ENCODE measurements at regions not wholly inside any gene's neighbourhood (a gene's known extent, or its start where the extent isn't known, plus 50 kb on each side); places are given as distances from the start of the nearest gene placed in this dataset.

DNA sequence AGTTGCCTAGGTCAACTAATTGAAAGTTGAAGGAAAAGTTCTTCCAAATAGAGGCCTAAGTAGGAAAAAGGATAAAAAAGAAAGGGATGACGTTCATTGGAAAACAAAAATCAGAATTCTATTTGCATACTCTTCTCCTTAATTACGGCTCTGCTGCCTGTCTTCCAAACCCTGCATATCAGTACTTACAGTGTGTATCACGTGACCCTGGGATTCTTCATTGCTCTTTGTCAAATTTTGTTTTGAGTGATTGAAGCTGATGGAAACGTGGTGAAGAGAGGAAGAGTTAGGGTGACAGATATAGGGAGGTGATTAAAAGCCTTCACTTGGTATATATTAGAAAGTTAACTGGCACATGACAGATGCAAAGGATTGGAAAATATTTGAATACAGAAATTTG is 97.9 kb downstream of the ZNF92 start:
- CTCF ChIA-PET = no interaction called here
- Histone ChIP-seq H3K4me3 (ENCODE audit: low read depth in 2 of 2, low read length in 2 of 2) (no peak overlapping the region), H3K9me3 (ENCODE audit: control insufficient read depth, insufficient read depth, low read depth, low read length) (no peaks in the 10 kb centered on the region), H3K27ac (ENCODE audit: low read length) (no peak overlapping the region), H3K27me3 (ENCODE audit: control insufficient read depth, insufficient read depth, low read length) (no peaks in the 10 kb centered on the region), H3K36me3 (ENCODE audit: control insufficient read depth, insufficient read depth, low read length) (no peaks in the 10 kb centered on the region), H3K4me1 (ENCODE audit: control insufficient read depth, insufficient read depth, low read length) (no peaks in the 10 kb centered on the region; the same call in 1 of the 2 replicates)
- BruUV-seq (replicated peaks) = no TSS peak
- POLR2A ChIA-PET = no interaction called here
- no peak for TF ChIP-seq SIN3A (IDR thresholded peaks at IDR 0.05; ENCODE audit: borderline replicate concordance, insufficient read depth, low read depth, low read length)
- TF ChIP-seq TCF7L2 (IDR thresholded peaks at IDR 0.05; ENCODE audit: low read depth, low read length) = no peak
- TF ChIP-seq, protein P1, sequence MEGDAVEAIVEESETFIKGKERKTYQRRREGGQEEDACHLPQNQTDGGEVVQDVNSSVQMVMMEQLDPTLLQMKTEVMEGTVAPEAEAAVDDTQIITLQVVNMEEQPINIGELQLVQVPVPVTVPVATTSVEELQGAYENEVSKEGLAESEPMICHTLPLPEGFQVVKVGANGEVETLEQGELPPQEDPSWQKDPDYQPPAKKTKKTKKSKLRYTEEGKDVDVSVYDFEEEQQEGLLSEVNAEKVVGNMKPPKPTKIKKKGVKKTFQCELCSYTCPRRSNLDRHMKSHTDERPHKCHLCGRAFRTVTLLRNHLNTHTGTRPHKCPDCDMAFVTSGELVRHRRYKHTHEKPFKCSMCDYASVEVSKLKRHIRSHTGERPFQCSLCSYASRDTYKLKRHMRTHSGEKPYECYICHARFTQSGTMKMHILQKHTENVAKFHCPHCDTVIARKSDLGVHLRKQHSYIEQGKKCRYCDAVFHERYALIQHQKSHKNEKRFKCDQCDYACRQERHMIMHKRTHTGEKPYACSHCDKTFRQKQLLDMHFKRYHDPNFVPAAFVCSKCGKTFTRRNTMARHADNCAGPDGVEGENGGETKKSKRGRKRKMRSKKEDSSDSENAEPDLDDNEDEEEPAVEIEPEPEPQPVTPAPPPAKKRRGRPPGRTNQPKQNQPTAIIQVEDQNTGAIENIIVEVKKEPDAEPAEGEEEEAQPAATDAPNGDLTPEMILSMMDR (IDR thresholded peaks at IDR 0.05) = no peak
- TF ChIP-seq, protein P2, sequence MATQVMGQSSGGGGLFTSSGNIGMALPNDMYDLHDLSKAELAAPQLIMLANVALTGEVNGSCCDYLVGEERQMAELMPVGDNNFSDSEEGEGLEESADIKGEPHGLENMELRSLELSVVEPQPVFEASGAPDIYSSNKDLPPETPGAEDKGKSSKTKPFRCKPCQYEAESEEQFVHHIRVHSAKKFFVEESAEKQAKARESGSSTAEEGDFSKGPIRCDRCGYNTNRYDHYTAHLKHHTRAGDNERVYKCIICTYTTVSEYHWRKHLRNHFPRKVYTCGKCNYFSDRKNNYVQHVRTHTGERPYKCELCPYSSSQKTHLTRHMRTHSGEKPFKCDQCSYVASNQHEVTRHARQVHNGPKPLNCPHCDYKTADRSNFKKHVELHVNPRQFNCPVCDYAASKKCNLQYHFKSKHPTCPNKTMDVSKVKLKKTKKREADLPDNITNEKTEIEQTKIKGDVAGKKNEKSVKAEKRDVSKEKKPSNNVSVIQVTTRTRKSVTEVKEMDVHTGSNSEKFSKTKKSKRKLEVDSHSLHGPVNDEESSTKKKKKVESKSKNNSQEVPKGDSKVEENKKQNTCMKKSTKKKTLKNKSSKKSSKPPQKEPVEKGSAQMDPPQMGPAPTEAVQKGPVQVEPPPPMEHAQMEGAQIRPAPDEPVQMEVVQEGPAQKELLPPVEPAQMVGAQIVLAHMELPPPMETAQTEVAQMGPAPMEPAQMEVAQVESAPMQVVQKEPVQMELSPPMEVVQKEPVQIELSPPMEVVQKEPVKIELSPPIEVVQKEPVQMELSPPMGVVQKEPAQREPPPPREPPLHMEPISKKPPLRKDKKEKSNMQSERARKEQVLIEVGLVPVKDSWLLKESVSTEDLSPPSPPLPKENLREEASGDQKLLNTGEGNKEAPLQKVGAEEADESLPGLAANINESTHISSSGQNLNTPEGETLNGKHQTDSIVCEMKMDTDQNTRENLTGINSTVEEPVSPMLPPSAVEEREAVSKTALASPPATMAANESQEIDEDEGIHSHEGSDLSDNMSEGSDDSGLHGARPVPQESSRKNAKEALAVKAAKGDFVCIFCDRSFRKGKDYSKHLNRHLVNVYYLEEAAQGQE (IDR thresholded peaks at IDR 0.05; ENCODE audit: insufficient read depth in 1 of 2, low read depth in 2 of 2, low read length in 1 of 2) = no peak
- TF ChIP-seq POLR2AphosphoS5 (IDR thresholded peaks at IDR 0.05; ENCODE audit: low read depth, low read length) = no peak
- intact Hi-C loops (cut with micrococcal nuclease; ENCODE audit: unreplicated experiment) = no loop called here
- no peak for ATAC-seq
- DNase-seq (ENCODE audit: low read depth, low spot score) = no peak
- in situ Hi-C loops (cut with HindIII; ENCODE audit: low pct_unique_long_range_greater_than_20kb, low sequenced_read_pairs) = no loop called here

DNA sequence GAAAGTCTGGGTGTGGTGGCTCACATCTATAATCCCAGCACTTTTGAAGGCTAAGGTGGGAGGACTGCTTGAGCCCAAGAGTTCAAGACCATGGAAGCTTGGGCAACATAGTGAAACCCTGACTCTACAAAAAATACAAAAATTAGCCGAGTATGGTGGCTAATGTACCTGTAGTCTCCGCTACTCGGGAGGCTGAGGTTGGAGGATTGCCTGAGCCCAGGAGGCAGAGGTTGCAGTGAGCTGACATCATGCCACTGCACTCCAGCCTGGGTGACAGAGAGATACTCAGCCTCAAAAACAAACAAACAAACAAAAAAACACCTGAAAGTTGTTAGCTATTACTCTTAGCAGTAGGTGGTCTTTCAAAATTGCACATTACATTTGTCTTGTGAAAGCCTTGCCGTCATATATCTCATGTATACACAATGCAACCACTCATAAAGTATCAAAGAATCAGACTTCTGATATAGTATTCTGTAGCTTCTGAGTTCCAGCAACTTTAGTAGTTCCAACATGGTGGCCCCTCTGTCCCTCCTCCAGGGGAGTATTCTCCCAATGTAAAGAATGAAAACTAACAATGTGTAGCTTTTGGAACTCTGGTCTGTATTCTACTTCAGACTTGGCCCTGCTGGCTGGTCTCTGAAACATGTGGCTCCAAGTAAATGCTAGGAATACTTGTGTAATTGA is 101.5 kb downstream of the ZNF92 start:
- no TSS peak for BruUV-seq (replicated peaks)
- Histone ChIP-seq H3K4me1 (ENCODE audit: control insufficient read depth, insufficient read depth, low read length) (no peaks in the 10 kb centered on the region; the same call in 1 of the 2 replicates), H3K9me3 (ENCODE audit: control insufficient read depth, insufficient read depth, low read depth, low read length) (no peaks in the 10 kb centered on the region), H3K27ac (ENCODE audit: low read length) (no peak overlapping the region), H3K27me3 (ENCODE audit: control insufficient read depth, insufficient read depth, low read length) (no peaks in the 10 kb centered on the region), H3K36me3 (ENCODE audit: control insufficient read depth, insufficient read depth, low read length) (no peaks in the 10 kb centered on the region), H3K4me3 (ENCODE audit: low read depth in 2 of 2, low read length in 2 of 2) (no peak overlapping the region)
- intact Hi-C loops (cut with micrococcal nuclease; ENCODE audit: unreplicated experiment) = no loop called here
- TF ChIP-seq, protein P2 (IDR thresholded peaks at IDR 0.05; ENCODE audit: insufficient read depth in 1 of 2, low read depth in 2 of 2, low read length in 1 of 2) = no peak
- TF ChIP-seq, protein P1 (IDR thresholded peaks at IDR 0.05) = no peak
- TF ChIP-seq TCF7L2 (IDR thresholded peaks at IDR 0.05; ENCODE audit: low read depth, low read length) (no peak), SIN3A (IDR thresholded peaks at IDR 0.05; ENCODE audit: borderline replicate concordance, insufficient read depth, low read depth, low read length) (no peak), POLR2AphosphoS5 (IDR thresholded peaks at IDR 0.05; ENCODE audit: low read depth, low read length) (no peak)
- POLR2A ChIA-PET = no interaction called here
- ATAC-seq = no peak
- no peak for DNase-seq (ENCODE audit: low read depth, low spot score)
- in situ Hi-C loops (cut with HindIII; ENCODE audit: low pct_unique_long_range_greater_than_20kb, low sequenced_read_pairs) = no loop called here
- CTCF ChIA-PET = no interaction called here
